HG03575 (cell line): ENCODE measurements at regions not wholly inside any gene's neighbourhood (a gene's known extent, or its start where the extent isn't known, plus 50 kb on each side); places are given as distances from the start of the nearest gene placed in this dataset.

ENCODE experiments used
- ATAC-seq: cut with Tn5 transposase; IDR thresholded peaks from one replicate; pipeline ENCODE4 v1.9.1; 2021; ENCODE audit not compliant: unreplicated experiment, insufficient number of reproducible peaks, low FRiP score; ENCODE audit errors: extremely low read depth

DNA sequence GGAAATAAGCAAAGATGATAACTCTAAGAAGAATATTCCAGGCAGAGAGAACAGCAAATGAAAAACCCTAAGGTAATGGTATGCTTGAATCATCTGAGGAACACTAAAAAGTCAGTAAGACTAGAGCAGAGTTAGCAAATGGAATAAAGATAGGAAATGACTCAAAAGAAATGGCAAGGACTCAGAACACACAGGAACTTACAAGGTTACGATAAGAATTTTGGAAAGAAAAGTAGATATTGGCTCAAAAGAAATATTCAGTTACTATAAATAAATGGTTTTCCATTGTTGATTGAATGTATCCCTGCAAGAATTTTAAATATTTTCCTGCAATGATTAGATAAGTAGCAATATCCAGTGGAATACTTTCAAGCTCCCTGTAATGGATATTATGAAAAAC, 705.8 kb downstream of the C12orf50 start:
- ATAC-seq = no peak

GRCh38 chr12:87320724-87321123, 708.5 kb downstream of the C12orf50 start:
- ATAC-seq = no peak

- no peak for ATAC-seq
These were observed 711.9 kb downstream of the C12orf50 start for GRCh38 chr12:87317302-87317701.

- peak; percentile 57 for ATAC-seq
These were observed 718.0 kb downstream of the C12orf50 start for GRCh38 chr12:87311206-87311605.

DNA sequence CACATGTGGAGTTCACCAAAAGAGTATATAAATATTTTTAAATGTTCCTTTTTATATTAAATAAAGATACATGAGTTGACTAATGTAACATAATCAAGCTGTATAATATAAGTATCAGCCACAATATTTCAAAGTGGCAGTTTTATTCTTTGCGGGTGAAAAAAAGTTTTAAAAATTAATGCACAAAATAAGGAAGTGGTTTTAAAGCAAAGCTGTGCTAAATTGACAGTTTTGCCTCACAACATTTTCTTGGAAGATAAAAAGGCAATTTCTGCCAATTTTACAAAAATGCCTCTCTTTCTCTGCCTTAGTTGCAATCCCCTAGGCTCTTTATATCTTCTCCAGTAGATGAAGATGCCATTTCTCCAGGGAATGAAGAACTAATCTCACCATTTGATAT, 719.1 kb downstream of the C12orf50 start:
- no peak for ATAC-seq

DNA sequence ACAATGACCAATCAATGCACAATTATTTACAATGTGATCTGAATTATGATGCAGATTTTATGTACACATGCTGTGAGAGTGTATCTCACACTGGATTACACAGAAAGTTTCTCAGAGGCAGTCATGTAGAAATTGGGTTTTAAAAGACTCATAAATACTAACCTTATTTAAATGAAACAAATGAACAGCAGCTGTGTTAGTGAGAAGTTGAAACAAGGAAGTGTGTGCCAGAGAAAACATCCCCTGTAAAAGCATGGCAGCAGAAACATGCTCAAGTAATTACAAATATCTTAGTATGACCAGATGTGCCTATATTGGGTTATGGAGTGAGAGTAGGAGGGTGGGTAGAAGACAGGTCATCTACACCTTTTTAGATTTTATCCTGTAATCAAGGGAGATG, 723.7 kb downstream of the C12orf50 start:
- ATAC-seq = no peak

- ATAC-seq = no peak
These were observed 724.8 kb downstream of the C12orf50 start for GRCh38 chr12:87304406-87304805.

DNA sequence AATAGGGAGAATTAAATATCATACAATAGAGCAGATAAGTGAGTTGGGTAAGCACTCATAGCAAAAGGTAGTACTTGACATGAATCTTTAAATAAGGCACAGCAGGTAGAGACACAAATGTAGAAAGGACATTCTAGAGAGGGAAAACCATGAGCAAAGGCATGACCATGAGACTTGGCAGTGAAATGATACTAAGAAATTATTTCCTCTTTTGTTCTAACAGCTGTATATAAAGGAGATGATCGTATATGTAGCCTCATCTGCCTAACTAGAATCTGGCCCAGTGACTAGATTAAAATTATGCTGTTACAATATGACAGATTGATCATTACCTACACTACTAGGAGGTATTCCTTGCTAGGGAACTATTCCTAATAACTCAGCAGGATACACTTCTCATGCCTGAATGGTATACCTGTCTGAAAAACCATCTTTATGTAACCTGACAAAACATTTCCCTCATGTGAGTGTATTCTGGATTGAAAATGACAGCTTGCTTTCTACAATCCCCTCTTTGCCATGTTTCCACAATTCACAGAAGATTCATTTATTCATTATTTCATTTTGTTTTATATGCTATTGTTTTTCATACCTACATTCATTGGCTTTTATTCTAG, 725.7 kb downstream of the C12orf50 start:
- no peak for ATAC-seq

- no peak for ATAC-seq
These were observed 727.0 kb downstream of the C12orf50 start for GRCh38 chr12:87302126-87302745.

- no peak for ATAC-seq
These were observed 738.7 kb downstream of the C12orf50 start for GRCh38 chr12:87290505-87290904.

DNA sequence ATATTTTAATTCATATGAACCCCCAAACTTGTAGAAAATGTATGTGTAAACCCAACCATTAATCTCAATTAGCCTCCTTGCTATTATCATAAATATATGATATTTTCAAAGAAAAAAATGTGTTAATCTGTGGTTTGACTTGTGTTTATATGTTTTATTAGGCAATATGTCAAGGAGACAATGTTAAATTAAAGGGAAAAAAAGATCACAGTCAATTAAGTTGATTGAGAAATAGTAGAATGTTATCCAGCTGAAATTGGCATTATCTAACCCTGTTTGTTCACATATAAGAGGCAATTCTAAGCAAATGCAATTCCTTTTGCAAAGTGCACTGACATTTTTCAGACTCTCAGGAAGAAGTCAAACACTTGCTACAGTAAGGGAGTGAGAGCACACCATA, 745.3 kb downstream of the C12orf50 start:
- no peak for ATAC-seq

DNA sequence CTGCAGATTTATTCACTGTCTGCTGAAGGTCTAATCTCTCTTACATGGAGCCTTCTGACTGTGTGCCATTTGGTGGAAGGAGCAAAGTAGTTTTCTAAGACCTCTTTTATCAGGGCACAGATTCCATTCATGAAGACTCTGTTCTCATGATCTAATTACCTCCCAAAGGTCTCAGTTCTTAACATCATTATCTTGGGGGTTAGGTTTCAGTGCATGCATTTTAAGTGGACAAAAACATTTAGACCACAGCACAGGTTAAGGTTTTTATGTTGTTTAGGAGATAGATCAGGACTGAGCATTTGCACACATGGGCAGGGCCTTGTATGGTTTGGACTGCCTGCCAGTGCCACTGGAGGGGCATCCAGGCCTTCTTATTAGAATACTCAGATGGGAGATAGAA, 746.1 kb downstream of the C12orf50 start:
- no peak for ATAC-seq

DNA sequence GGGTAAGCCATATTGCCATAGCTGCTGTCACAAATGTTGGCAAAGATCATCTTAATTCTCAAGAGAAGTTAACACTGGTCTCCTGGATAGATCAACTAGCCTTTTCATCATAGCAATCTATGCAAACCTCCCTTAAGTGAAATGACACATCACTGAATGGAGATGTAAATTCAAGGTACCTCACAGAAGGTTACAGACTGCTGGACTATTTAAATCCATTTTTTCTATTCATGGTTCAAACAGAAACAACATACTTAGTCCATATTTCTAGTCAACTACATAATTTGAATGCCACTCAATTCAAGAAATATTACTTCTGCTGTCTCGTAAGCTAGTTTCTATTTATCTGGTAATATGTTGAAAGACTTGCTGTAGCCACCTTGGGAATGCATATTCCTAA, 748.3 kb downstream of the C12orf50 start:
- ATAC-seq = peak; percentile 38

- peak; percentile 86 for ATAC-seq
These were observed 748.8 kb downstream of the C12orf50 start for GRCh38 chr12:87280356-87280755.

- ATAC-seq = no peak
These were observed 754.5 kb downstream of the C12orf50 start for GRCh38 chr12:87274594-87275245.

GRCh38 chr12:87272851-87273250, 756.4 kb downstream of the C12orf50 start:
- no peak for ATAC-seq

GRCh38 chr12:87270919-87271318, 758.3 kb downstream of the C12orf50 start:
- no peak for ATAC-seq

DNA sequence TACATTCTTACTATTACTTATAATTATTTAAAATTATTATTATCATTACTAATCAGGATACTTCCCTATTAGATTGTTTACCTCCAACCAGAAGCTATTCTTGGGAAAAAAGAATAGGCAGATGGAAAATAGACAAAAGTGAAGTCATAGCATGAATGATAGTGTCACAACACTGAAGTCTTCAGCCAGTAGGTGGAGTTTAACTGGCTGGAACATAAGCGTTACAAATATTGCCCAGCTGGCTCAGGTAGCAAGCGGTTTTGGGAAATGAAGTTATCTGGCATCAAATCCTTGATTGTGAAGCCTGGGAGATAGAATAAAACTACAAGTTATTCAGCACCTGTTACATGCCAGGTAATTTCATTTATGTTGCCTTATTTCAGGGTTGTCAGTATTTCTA, 762.9 kb downstream of the C12orf50 start:
- ATAC-seq = no peak

DNA sequence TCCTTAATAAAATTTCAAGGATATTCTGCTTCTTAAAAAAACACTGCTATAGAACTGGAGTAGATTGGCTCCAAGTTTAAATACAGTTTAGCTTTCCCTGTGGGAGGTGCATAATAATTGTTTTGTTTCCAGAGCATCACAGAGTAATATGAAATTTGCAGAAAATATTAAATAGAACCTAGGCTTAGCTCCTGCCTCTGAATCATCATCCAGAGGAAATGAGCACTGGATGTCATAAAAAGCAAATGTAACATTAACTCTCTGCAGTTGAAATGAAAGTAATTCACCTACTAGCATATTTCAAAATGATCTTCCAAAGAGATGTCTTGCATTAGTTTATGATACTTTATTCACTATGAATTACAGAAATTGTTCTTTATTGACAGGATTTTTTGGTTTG, 769.8 kb downstream of the C12orf50 start:
- no peak for ATAC-seq

- no peak for ATAC-seq
These were observed 774.7 kb downstream of the C12orf50 start for GRCh38 chr12:87254381-87255030.
